ENCODE measurements at regions not wholly inside any gene's neighbourhood (a gene's known extent, or its start where the extent isn't known, plus 50 kb on each side); places are given as distances from the start of the nearest gene placed in this dataset.

- no peak for TF ChIP-seq POLR2A (IDR thresholded peaks at IDR 0.05)
- TF ChIP-seq CTCF (IDR thresholded peaks at IDR 0.05), result no peak
Measured at GRCh38 chr2:188677142-188677541, 297.0 kb upstream of the COL3A1 start.
